Naive thymus-derived CD8-positive, alpha-beta T cell (primary cell): ENCODE measurements at regions not wholly inside any gene's neighbourhood (a gene's known extent, or its start where the extent isn't known, plus 50 kb on each side); places are given as distances from the start of the nearest gene placed in this dataset.
"Not testable (repeated sequence)": the region's sequence is repeated elsewhere in the genome, so short reads cannot be mapped to it uniquely, and the experiment has no call there.

Experiments
- ATAC-seq, 2 donors: fragments of 150-1000 bp; cut with Tn5 transposase in 1 of 2; sonication (Bioruptor Pico), chemical (Tn5 transposase) in 1 of 2; 1 replicate in 1 of 2; 2 replicates in 1 of 2; pipeline ENCODE4 v1.10.0; 2021; ENCODE audit warnings: mild to moderate bottlenecking in 2 of 2, moderate library complexity in 2 of 2
- POLR2A ChIA-PET: fragments of 350-600 bp; sonication (Branson Sonifier 250); formaldehyde crosslinking; loops from one replicate; lab custom pipeline; 2021; ENCODE audit warnings: antibody characterized with exemption; lab: Charles Lee
- DNase-seq, 10 donors: peaks; one replicate each; pipeline versions ENCODE4 v3.0.0 to v3.0.0-alpha.2; 2020 to 2022
- H3K27ac Mint-ChIP-seq, 10 donors: one replicate each; pipeline ENCODE4 v1.8.0; 2020 to 2022; ENCODE audit warnings: mild to moderate bottlenecking in 10 of 10, mixed read lengths in 10 of 10, moderate library complexity in 4 of 10, inconsistent platforms in 1 of 10
- H3K27me3 Mint-ChIP-seq, 5 donors: one replicate each; pipeline ENCODE4 v1.8.0; 2021 to 2022; ENCODE audit warnings: mixed read lengths in 5 of 5
- H3K36me3 Mint-ChIP-seq, 3 donors: one replicate each; pipeline ENCODE4 v1.8.0; 2020 to 2022; ENCODE audit warnings: mixed read lengths in 3 of 3, mild to moderate bottlenecking in 2 of 3, inconsistent platforms in 1 of 3
- H3K4me1 Mint-ChIP-seq, 4 donors: one replicate each; pipeline ENCODE4 v1.8.0; 2021 to 2022; ENCODE audit warnings: mixed read lengths in 4 of 4
- H3K4me3 Mint-ChIP-seq, 10 donors: one replicate each; pipeline ENCODE4 v1.8.0; 2020 to 2022; ENCODE audit warnings: mild to moderate bottlenecking in 10 of 10, mixed read lengths in 10 of 10, moderate library complexity in 6 of 10, inconsistent platforms in 1 of 10
- H3K9me3 Mint-ChIP-seq, 9 donors: one replicate each; pipeline ENCODE4 v1.8.0; 2020 to 2022; ENCODE audit warnings: mixed read lengths in 9 of 9, mild to moderate bottlenecking in 3 of 9, inconsistent platforms in 1 of 9, moderate library complexity in 1 of 9

DNA sequence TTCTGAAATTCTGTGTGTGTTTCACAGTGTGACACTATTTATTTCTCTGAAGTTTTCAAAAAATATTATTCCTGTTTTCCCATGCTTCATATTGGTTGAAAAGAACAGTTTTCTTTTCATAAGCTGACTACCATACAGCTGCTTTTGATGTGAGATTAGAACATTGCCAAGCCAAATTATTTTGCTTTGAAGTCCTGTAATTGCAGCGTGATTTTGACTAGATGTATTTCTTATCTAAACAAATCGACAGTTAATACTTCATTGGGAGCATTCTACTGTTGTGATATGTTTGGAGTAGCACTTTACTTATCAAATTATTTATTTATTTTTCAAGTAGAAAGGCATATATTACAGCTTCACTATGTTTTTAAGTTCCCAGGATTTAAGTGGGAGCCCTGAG, 132.0 kb downstream of the DACT1 start:
- DNase-seq (no peak), ATAC-seq (no peak)
- H3K27me3 Mint-ChIP-seq: peaks cover 0 to 10% (median 3%) of the 10 kb centered on the region in 5 donors
- no peaks in the 10 kb centered on the region for H3K36me3 Mint-ChIP-seq
- H3K4me1 Mint-ChIP-seq: no peaks in the 10 kb centered on the region
- no peaks in the 10 kb centered on the region for H3K9me3 Mint-ChIP-seq
- H3K4me3 Mint-ChIP-seq: no peak overlapping the region
- POLR2A ChIA-PET: no interaction called here
- H3K27ac Mint-ChIP-seq: no peak overlapping the region

GRCh38 chr14:58770491-58770982, 132.8 kb downstream of the DACT1 start:
- POLR2A ChIA-PET: no interaction called here
- H3K9me3 Mint-ChIP-seq: no peaks in the 10 kb centered on the region

GRCh38 chr14:58771016-58771415, 133.3 kb downstream of the DACT1 start:
- no peak overlapping the region for H3K27ac Mint-ChIP-seq
- no peaks in the 10 kb centered on the region for H3K4me1 Mint-ChIP-seq
- ATAC-seq (no peak), DNase-seq (no peak)
- H3K36me3 Mint-ChIP-seq: no peaks in the 10 kb centered on the region
- H3K4me3 Mint-ChIP-seq: no peak overlapping the region
- POLR2A ChIA-PET: no interaction called here
- no peaks in the 10 kb centered on the region for H3K9me3 Mint-ChIP-seq
- H3K27me3 Mint-ChIP-seq: peaks cover 2 to 13% (median 3%) of the 10 kb centered on the region in 5 donors

More at GRCh38 chr14:58770491-58770982, 132.8 kb downstream of the DACT1 start:
- DNase-seq (no peak), ATAC-seq (no peak)
- no peak overlapping the region for H3K4me3 Mint-ChIP-seq
- no peaks in the 10 kb centered on the region for H3K4me1 Mint-ChIP-seq
- peaks cover 2 to 13% (median 3%) of the 10 kb centered on the region in 5 donors for H3K27me3 Mint-ChIP-seq
- H3K27ac Mint-ChIP-seq: peak overlapping the region in 1 of 10 donors; percentile 66
- H3K36me3 Mint-ChIP-seq: no peaks in the 10 kb centered on the region

- no peak overlapping the region for H3K27ac Mint-ChIP-seq
- DNase-seq: no peak
- no peak overlapping the region for H3K4me3 Mint-ChIP-seq
These were observed 134.4 kb downstream of the DACT1 start for GRCh38 chr14:58772116-58772515.

DNA sequence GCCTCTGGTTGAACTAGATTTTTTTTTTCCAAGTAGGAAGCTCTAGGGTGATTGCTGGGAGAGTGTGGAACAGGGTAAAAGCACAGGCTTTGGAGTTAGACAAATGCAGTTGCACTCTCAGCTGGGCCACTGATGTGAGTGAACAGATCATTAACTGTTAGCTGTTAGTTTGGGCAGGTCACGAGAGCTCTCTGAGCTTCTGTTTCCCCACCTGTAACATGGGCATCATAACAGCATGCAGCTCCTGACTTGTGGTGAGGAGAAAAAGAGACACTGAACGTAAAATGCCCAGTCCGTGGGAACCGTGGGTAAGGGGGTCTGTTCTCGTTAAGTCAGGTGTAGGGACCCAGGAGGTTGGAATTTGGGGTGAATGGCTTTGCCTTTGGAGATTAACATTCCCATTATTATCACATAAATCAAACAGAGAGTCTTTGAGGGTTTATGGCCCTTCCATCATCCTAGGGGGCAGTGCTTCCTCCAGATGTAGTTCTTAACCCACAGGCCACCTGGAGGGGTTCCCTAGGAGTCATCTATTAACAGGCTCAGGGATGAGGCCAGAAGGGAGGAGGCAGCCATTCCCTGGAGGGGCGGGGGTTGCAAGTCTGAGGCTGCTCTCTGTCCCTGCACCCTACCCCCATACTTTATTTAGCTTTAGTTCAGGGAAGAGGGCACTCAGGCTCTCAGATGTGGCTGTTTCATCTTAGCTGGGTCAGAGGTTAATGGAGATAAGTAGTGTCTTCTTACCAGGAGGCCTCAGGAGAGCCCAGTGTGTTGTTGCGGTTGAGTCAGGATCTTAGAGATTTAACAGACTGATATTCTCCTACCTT, 135.2 kb downstream of the DACT1 start:
- H3K4me1 Mint-ChIP-seq: no peaks in the 10 kb centered on the region
- no peak for DNase-seq
- no peak overlapping the region for H3K4me3 Mint-ChIP-seq
- H3K36me3 Mint-ChIP-seq: no peaks in the 10 kb centered on the region
- H3K27ac Mint-ChIP-seq: no peak overlapping the region
- no peaks in the 10 kb centered on the region for H3K9me3 Mint-ChIP-seq
- POLR2A ChIA-PET: no interaction called here
- H3K27me3 Mint-ChIP-seq: peaks cover 2 to 17% (median 5%) of the 10 kb centered on the region in 5 donors
- no peak for ATAC-seq

More at GRCh38 chr14:58772116-58772515, 134.4 kb downstream of the DACT1 start:
- POLR2A ChIA-PET: no interaction called here
- H3K9me3 Mint-ChIP-seq: no peaks in the 10 kb centered on the region
- peaks cover 2 to 17% (median 5%) of the 10 kb centered on the region in 5 donors for H3K27me3 Mint-ChIP-seq
- H3K36me3 Mint-ChIP-seq: no peaks in the 10 kb centered on the region
- ATAC-seq: no peak
- H3K4me1 Mint-ChIP-seq: no peaks in the 10 kb centered on the region

- H3K36me3 Mint-ChIP-seq: no peaks in the 10 kb centered on the region
- no peaks in the 10 kb centered on the region for H3K9me3 Mint-ChIP-seq
- no peak overlapping the region for H3K4me3 Mint-ChIP-seq
- no peak overlapping the region for H3K27ac Mint-ChIP-seq
- POLR2A ChIA-PET: no interaction called here
- H3K27me3 Mint-ChIP-seq: peaks cover 2 to 17% (median 5%) of the 10 kb centered on the region in 5 donors
- no peak for ATAC-seq
- no peaks in the 10 kb centered on the region for H3K4me1 Mint-ChIP-seq
- no peak for DNase-seq
These were observed 136.8 kb downstream of the DACT1 start for GRCh38 chr14:58774531-58774930.

DNA sequence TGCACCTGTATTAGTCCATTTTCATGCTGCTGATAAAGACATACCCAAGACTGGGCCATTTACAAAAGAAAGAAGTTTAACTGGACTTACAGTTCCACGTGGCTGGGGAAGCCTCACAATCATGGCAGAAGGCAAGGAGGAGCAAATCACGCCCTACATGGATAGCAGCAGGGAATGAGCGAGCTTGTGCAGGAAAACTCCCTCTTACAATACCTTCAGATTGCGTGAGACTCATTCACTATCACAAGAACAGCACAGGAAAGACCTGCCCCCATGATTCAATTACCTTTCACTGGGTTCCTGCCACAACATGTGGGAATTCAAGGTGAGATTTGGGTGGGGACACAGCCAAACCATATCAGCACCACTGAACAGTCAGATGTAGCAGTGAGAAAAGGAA, 137.4 kb downstream of the DACT1 start:
- H3K4me3 Mint-ChIP-seq, DNase-seq, H3K27ac Mint-ChIP-seq, H3K4me1 Mint-ChIP-seq, POLR2A ChIA-PET, H3K9me3 Mint-ChIP-seq, ATAC-seq, H3K36me3 Mint-ChIP-seq: not testable (repeated sequence)
- H3K27me3 Mint-ChIP-seq: peaks cover 2 to 17% (median 5%) of the 10 kb centered on the region in 5 donors

- Mint-ChIP-seq H3K36me3 (no peaks in the 10 kb centered on the region), H3K4me1 (no peaks in the 10 kb centered on the region), H3K9me3 (no peaks in the 10 kb centered on the region), H3K4me3 (no peak overlapping the region), H3K27me3 (peaks cover 2 to 17% (median 5%) of the 10 kb centered on the region in 5 donors), H3K27ac (no peak overlapping the region)
- POLR2A ChIA-PET: no interaction called here
- no peak for ATAC-seq
- no peak for DNase-seq
These were observed 138.8 kb downstream of the DACT1 start for GRCh38 chr14:58776516-58776915.

DNA sequence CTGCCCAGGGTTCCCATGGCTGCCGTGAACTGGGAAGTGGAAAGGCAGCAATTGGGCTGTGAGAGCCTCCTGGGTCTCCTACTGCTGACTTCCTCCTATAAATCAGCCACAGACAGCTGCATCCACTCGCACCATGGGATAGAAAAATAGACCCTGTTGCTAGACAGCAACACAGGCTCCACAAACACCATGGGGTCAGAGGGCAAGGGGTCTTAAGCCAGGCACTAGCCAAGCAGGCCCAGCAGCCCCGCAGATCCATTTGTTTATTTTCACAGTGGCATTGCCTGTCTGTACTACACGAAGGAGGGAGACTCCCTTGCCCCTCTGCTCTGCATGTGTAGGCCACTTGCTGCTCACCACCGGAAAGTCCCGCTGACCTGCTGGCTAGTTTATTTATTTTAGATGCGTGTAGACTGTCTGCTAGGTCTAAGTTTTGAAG, 139.8 kb downstream of the DACT1 start:
- POLR2A ChIA-PET: no interaction called here
- H3K4me1 Mint-ChIP-seq: no peaks in the 10 kb centered on the region
- ATAC-seq: no peak
- peaks cover 2 to 16% (median 5%) of the 10 kb centered on the region in 5 donors for H3K27me3 Mint-ChIP-seq
- no peak overlapping the region for H3K4me3 Mint-ChIP-seq
- H3K9me3 Mint-ChIP-seq: no peaks in the 10 kb centered on the region
- no peak overlapping the region for H3K27ac Mint-ChIP-seq
- no peaks in the 10 kb centered on the region for H3K36me3 Mint-ChIP-seq
- DNase-seq: no peak

DNA sequence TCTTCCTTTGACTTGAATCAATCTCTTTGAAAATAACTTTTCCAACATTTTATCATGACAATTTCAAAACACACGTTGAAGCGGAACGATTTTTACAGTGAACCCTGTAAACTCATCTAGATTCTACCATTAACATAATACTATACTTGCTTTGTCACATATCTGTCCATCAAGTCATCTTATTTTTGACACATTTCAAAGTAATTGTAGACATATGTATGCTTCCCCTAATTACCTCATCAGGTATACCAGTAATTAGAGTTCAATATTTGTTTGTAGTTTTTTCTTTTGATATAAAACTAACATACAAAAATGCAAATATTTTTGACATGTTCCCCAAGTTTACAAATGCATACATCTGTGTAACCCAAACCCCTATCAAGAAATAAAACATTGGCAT, 140.4 kb downstream of the DACT1 start:
- no peak overlapping the region for H3K4me3 Mint-ChIP-seq
- H3K36me3 Mint-ChIP-seq: no peaks in the 10 kb centered on the region
- H3K9me3 Mint-ChIP-seq: no peaks in the 10 kb centered on the region
- POLR2A ChIA-PET: no interaction called here
- peaks cover 2 to 11% (median 4%) of the 10 kb centered on the region in 5 donors for H3K27me3 Mint-ChIP-seq
- no peak for DNase-seq
- no peaks in the 10 kb centered on the region for H3K4me1 Mint-ChIP-seq
- no peak for ATAC-seq
- H3K27ac Mint-ChIP-seq: no peak overlapping the region

GRCh38 chr14:58779376-58779775, 141.6 kb downstream of the DACT1 start:
- H3K27me3 Mint-ChIP-seq: peaks cover 2 to 7% (median 3%) of the 10 kb centered on the region in 5 donors
- H3K9me3 Mint-ChIP-seq: no peaks in the 10 kb centered on the region
- ATAC-seq (no peak), DNase-seq (no peak)
- no peak overlapping the region for H3K27ac Mint-ChIP-seq
- POLR2A ChIA-PET: no interaction called here
- no peak overlapping the region for H3K4me3 Mint-ChIP-seq
- no peaks in the 10 kb centered on the region for H3K36me3 Mint-ChIP-seq
- H3K4me1 Mint-ChIP-seq: no peaks in the 10 kb centered on the region

DNA sequence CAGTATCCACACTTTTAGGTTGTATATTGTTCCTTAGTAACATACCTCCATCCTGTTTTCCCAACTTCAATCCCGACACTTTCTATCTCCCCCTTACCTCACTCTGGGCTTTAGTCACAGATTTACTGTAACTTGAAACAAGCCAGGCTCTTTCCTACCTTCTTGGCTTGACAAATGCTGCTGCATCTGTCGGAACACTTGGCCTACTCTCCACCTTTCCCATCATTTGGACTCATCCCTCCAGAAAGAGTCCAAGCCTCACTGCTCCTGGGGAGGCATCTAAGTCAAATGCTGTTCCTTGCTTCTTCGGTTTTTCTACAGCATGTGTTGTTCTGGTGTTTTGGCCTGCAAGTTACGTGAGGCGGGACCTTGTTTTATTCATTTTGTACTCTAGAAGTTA, 142.4 kb downstream of the DACT1 start:
- no peaks in the 10 kb centered on the region for H3K9me3 Mint-ChIP-seq
- H3K27me3 Mint-ChIP-seq: peaks cover 0 to 4% (median 2%) of the 10 kb centered on the region in 5 donors
- no peaks in the 10 kb centered on the region for H3K4me1 Mint-ChIP-seq
- no peak overlapping the region for H3K27ac Mint-ChIP-seq
- POLR2A ChIA-PET: no interaction called here
- ATAC-seq: no peak
- no peak overlapping the region for H3K4me3 Mint-ChIP-seq
- no peak for DNase-seq
- H3K36me3 Mint-ChIP-seq: no peaks in the 10 kb centered on the region

DNA sequence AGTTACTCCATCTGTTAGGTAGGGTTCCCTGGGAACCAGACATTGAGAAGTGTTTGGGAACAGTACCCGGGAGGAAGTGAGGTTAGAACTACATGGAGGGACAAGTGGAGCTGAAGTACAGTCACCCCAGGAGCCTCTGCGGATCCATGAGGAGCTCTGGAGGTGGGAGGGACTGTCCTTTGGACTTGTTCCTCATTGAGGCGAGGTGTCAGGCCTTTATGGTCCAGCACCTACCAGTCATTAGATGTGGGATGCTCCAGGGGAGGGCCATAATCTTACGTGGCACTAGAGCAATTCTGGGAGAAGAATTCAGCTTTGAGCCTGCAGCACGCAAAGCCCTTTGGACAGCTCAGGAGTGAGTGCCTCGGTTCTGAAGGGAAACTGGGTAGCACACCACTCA, 142.8 kb downstream of the DACT1 start:
- no peak overlapping the region for H3K4me3 Mint-ChIP-seq
- DNase-seq: no peak
- H3K27me3 Mint-ChIP-seq: peaks cover 0 to 3% (median 2%) of the 10 kb centered on the region in 5 donors

More for the DNA sequence above, 142.8 kb downstream of the DACT1 start:
- no peak for ATAC-seq
- Mint-ChIP-seq H3K9me3 (no peaks in the 10 kb centered on the region), H3K27ac (no peak overlapping the region), H3K36me3 (no peaks in the 10 kb centered on the region), H3K4me1 (no peaks in the 10 kb centered on the region)
- POLR2A ChIA-PET: no interaction called here
